K562 (cell line): ENCODE measurements at regions not wholly inside any gene's neighbourhood (a gene's known extent, or its start where the extent isn't known, plus 50 kb on each side); places are given as distances from the start of the nearest gene placed in this dataset.

Source experiments
- ATAC-seq: fragments of 200-7000 bp; cut with Tn5 transposase; 3 replicates; pipeline ENCODE4 v1.9.1; 2020; ENCODE audit warnings: moderate library complexity
- BruUV-seq: library from RNA; stranded (reverse); fragments of 400-500 nt; replicated peaks from 2 replicates; lab custom pipeline; 2021; lab: Mats Ljungman, UMichigan
- CTCF ChIA-PET: fragments of 300-600 bp; formaldehyde crosslinking; extraction: SDS; loops from one replicate; lab custom pipeline; 2021; ENCODE audit warnings: low intra/inter-chr PET ratio; lab: Yijun Ruan, JAX
- POLR2A ChIA-PET: fragments of 300-600, 350-650 bp; sonication (Branson Sonifier 250); formaldehyde crosslinking; extraction: SDS; loops from one replicate; lab custom pipeline; 2021; ENCODE audit warnings: antibody characterized with exemption, inconsistent platforms; lab: Yijun Ruan, JAX
- DNase-seq, 4 experiments: peaks; one replicate each; pipeline versions ENCODE4 v3.0.0 to v3.0.0-alpha.2; 2011 to 2018; ENCODE audit warnings: low spot score in 3 of 4, mixed read lengths in 3 of 4; ENCODE audit errors: extremely low read depth in 1 of 4
- FAIRE-seq: peaks from 2 replicates; lab custom pipeline; 2011; peaks lifted over from hg19 to GRCh38; lab: Jason Lieb, UNC
- H2AFZ ChIP-seq: 2 replicates; pipeline ENCODE4 v1.6.0; 2011; ENCODE audit warnings: low read depth, low read length, control low read depth, inconsistent platforms
- H3K27ac ChIP-seq: fragments of 200-600 bp; 3 replicates; pipeline ENCODE4 v1.8.0; 2011; ENCODE audit warnings: low read depth, mild to moderate bottlenecking, control low read depth, inconsistent platforms, low read length, moderate library complexity, mixed read lengths; ENCODE audit errors: extremely low read depth
- H3K27me3 ChIP-seq, 2 experiments: fragments of 300-600 bp in 1 of 2; 2 replicates in 1 of 2; 3 replicates in 1 of 2; pipeline versions ENCODE4 v1.6.0 to v1.8.0; 2011; ENCODE audit warnings: inconsistent platforms in 2 of 2, low read length in 2 of 2, mild to moderate bottlenecking in 1 of 2, mixed read lengths in 1 of 2, moderate library complexity in 1 of 2; ENCODE audit not compliant: control insufficient read depth in 2 of 2, insufficient read depth in 2 of 2
- H3K36me3 ChIP-seq: fragments of 300-600 bp; 3 replicates; pipeline ENCODE4 v1.8.0; 2011; ENCODE audit warnings: mild to moderate bottlenecking, low read length, inconsistent platforms; ENCODE audit not compliant: control insufficient read depth, insufficient read depth
- H3K4me1 ChIP-seq, 2 experiments: fragments of 200-600 bp in 1 of 2; replicated peaks in 1 of 2; 2 replicates in 1 of 2; 3 replicates in 1 of 2; pipeline versions ENCODE4 v1.5.1 to v1.8.0; 2011; ENCODE audit warnings: inconsistent platforms in 2 of 2, low read length in 2 of 2, mild to moderate bottlenecking in 1 of 2, mixed read lengths in 1 of 2, moderate library complexity in 1 of 2; ENCODE audit not compliant: control insufficient read depth in 2 of 2, insufficient read depth in 2 of 2
- H3K4me2 ChIP-seq: 2 replicates; pipeline ENCODE4 v1.6.1; 2011; ENCODE audit warnings: low read length, control low read depth, inconsistent platforms, mixed read lengths; ENCODE audit not compliant: insufficient read depth
- H3K4me3 ChIP-seq: fragments of 200-600 bp; sonication (generic), shearing (Covaris generic); 2 replicates; pipeline ENCODE4 v1.5.1; 2016; ENCODE audit warnings: control low read depth, inconsistent platforms
- H3K79me2 ChIP-seq: fragments of 200-600 bp; 3 replicates; pipeline ENCODE4 v1.8.0; 2011; ENCODE audit warnings: low read length, inconsistent platforms; ENCODE audit not compliant: control insufficient read depth, insufficient read depth
- H3K9ac ChIP-seq, 2 experiments: 2 replicates each; pipeline versions ENCODE4 v1.6.0 to v1.6.1; 2011; ENCODE audit warnings: low read depth in 2 of 2, low read length in 2 of 2, control low read depth in 1 of 2, inconsistent platforms in 1 of 2, mild to moderate bottlenecking in 1 of 2, mixed read lengths in 1 of 2; ENCODE audit not compliant: insufficient read depth in 1 of 2
- H3K9me1 ChIP-seq: one replicate; pipeline ENCODE4 v1.6.0; 2011; ENCODE audit warnings: inconsistent platforms, mild to moderate bottlenecking, low read length, moderate library complexity; ENCODE audit not compliant: control insufficient read depth, insufficient read depth
- H3K9me3 ChIP-seq: replicated peaks from 2 replicates; pipeline ENCODE4 v1.5.1; 2011; ENCODE audit warnings: low read depth, low read length, inconsistent platforms; ENCODE audit not compliant: control insufficient read depth, insufficient read depth
- H4K20me1 ChIP-seq: replicated peaks from 2 replicates; pipeline ENCODE4 v1.6.1; 2011; ENCODE audit warnings: low read length, inconsistent platforms, mixed read lengths; ENCODE audit not compliant: control insufficient read depth, insufficient read depth
- ARID1B ChIP-seq: fragments of 450-650 bp; IDR thresholded peaks from 2 replicates; pipeline ENCODE4 v1.6.1; 2016; ENCODE audit warnings: antibody characterized with exemption, mild to moderate bottlenecking, inconsistent platforms
- CBFA2T3 ChIP-seq: fragments of 450-650 bp; IDR thresholded peaks from 2 replicates; pipeline ENCODE4 v1.6.1; 2017
- CEBPB ChIP-seq: fragments of 450-650 bp; IDR thresholded peaks from 2 replicates; pipeline ENCODE4 v1.6.1; 2016; ENCODE audit warnings: missing genetic modification characterization, missing compliant biosample characterization
- FOSL1 ChIP-seq: fragments of 200-800 bp; sonication (Bioruptor generic); conservative IDR thresholded peaks from 2 replicates; pipeline ENCODE4 v1.6.1; 2016; ENCODE audit warnings: missing genetic modification characterization, missing compliant biosample characterization
- JUND ChIP-seq, 2 experiments: IDR thresholded peaks; 2 replicates in 1 of 2; 3 replicates in 1 of 2; pipeline ENCODE4 v1.6.1; 2011; ENCODE audit warnings: borderline replicate concordance in 2 of 2, low read depth in 2 of 2, low read length in 2 of 2, improper control_type of control experiment in 1 of 2, missing biosample characterization in 1 of 2, missing genetic modification characterization in 1 of 2, missing genetic modification reagents in 1 of 2
- LARP7 ChIP-seq: fragments of 450-650 bp; IDR thresholded peaks from 2 replicates; pipeline ENCODE4 v1.6.1; 2016
- NR2C2 ChIP-seq, 2 experiments: fragments of 200-800 bp in 1 of 2; sonication (Bioruptor generic) in 1 of 2; sonication (generic) in 1 of 2; formaldehyde crosslinking in 1 of 2; IDR thresholded peaks; 2 replicates each; pipeline versions ENCODE4 v1.6.1 to v1.8.0; 2016 to 2022; ENCODE audit warnings: mild to moderate bottlenecking in 1 of 2, missing compliant biosample characterization in 1 of 2, missing genetic modification characterization in 1 of 2, missing genetic modification reagents in 1 of 2
- RAD21 ChIP-seq, 2 experiments: fragments of 250-450 bp in 1 of 2; fragments of 450-650 bp in 1 of 2; sonication (Bioruptor Pico) in 1 of 2; formaldehyde crosslinking in 1 of 2; IDR thresholded peaks in 1 of 2; conservative IDR thresholded peaks in 1 of 2; 2 replicates each; pipeline versions ENCODE4 v1.4.0 to v1.8.0; 2020 to 2022; ENCODE audit warnings: mild to moderate bottlenecking in 2 of 2, moderate library complexity in 1 of 2
- RBFOX2 ChIP-seq: fragments of 200-400 bp; formaldehyde crosslinking; IDR thresholded peaks from 2 replicates; pipeline ENCODE4 v1.6.1; 2017; ENCODE audit warnings: low read depth, mild to moderate bottlenecking, low read length, moderate library complexity
- SMARCA4 ChIP-seq: fragments of 450-650 bp; IDR thresholded peaks from 2 replicates; pipeline ENCODE4 v1.6.1; 2016
- WGBS: fragments of 100-300 bp; shearing (Covaris generic); methylation state at CpG from one replicate; pipeline ENCODE4 v1.1.6; 2016; ENCODE audit warnings: low coverage, mixed read lengths; ENCODE audit not compliant: insufficient coverage; ENCODE audit errors: missing lambda C conversion rate; 5-methylcytosine and 5-hydroxymethylcytosine counted together
- in situ Hi-C: fragments of 300-500 bp; cut with MboI; formaldehyde crosslinking; loops from 4 replicates; pipeline ENCODE4 v1.15.0; 2018; ENCODE audit warnings: inconsistent platforms, mixed read lengths
- intact Hi-C: fragments of 100-400 bp; cut with micrococcal nuclease; formaldehyde crosslinking; loops from 2 replicates; pipeline ENCODE4 v1.14.2; 2022
- TF ChIP-seq, protein P1 (sequence below), 2 experiments: fragments of 450-650 bp in 1 of 2; sonication (generic) in 1 of 2; formaldehyde crosslinking in 1 of 2; IDR thresholded peaks in 1 of 2; conservative IDR thresholded peaks in 1 of 2; 2 replicates each; pipeline versions ENCODE4 v1.6.1 to v1.8.1; 2016 to 2023; ENCODE audit warnings: mild to moderate bottlenecking in 2 of 2, moderate library complexity in 2 of 2, inconsistent platforms in 1 of 2, missing genetic modification reagents in 1 of 2
- TF ChIP-seq, protein P2 (sequence below): fragments of 200-800 bp; sonication (Bioruptor generic); IDR thresholded peaks from 2 replicates; pipeline ENCODE4 v1.6.1; 2017; ENCODE audit warnings: missing genetic modification characterization, missing compliant biosample characterization

GRCh38 chr2:9076755-9077154 lies 73.3 kb upstream of the MBOAT2 start:
- Histone ChIP-seq H3K9ac (no peak overlapping the region), H3K27ac (no peak overlapping the region), H3K9me1 (no peaks in the 10 kb centered on the region), H3K36me3 (no peaks in the 10 kb centered on the region), H3K27me3 (no peaks in the 10 kb centered on the region), H3K79me2 (no peaks in the 10 kb centered on the region), H4K20me1 (no peaks in the 10 kb centered on the region), H3K4me1 (peaks cover 0 to 19% of the 10 kb centered on the region in 2 experiments; a peak in 4 of 5 replicates), H3K4me3 (no peak overlapping the region), H2AFZ (no peak overlapping the region), H3K9me3 (0 out of 2 replicates have a peak, but pooled peaks cover under 1% of the 10 kb centered on the region), H3K4me2 (no peak overlapping the region)
- DNase-seq (no peak), FAIRE-seq (no peak), ATAC-seq (no peak)
- 66% methylated on average over 6 of the region's 6 CpGs for WGBS
- intact Hi-C loops = no loop called here
- in situ Hi-C loops = no loop called here
- ChIA-PET POLR2A (interaction anchor here (0.6 kb wide), 1 partner anchor 470 kb away, joined by 4 read pairs; no protein-coding TSS in a partner anchor), CTCF (no interaction called here)
- BruUV-seq = no TSS peak
- no peak for TF ChIP-seq LARP7
- TF ChIP-seq CEBPB (tag) = peak; percentile 69

GRCh38 chr2:9076210-9076609 lies 72.7 kb upstream of the MBOAT2 start:
- Histone ChIP-seq H4K20me1 (no peaks in the 10 kb centered on the region), H3K4me1 (peaks cover 0 to 19% of the 10 kb centered on the region in 2 experiments; a peak in 4 of 5 replicates), H2AFZ (peak overlapping the region; percentile 82), H3K9me3 (no peaks in the 10 kb centered on the region), H3K4me3 (no peak overlapping the region), H3K9me1 (no peaks in the 10 kb centered on the region), H3K4me2 (no peak overlapping the region; the same call in 1 of the 2 replicates), H3K27ac (peak overlapping the region; percentile 23; the same call in 1 of the 3 replicates), H3K79me2 (no peaks in the 10 kb centered on the region), H3K36me3 (no peaks in the 10 kb centered on the region)
- in situ Hi-C loops (no loop called here), intact Hi-C loops (no loop called here)
- peak; percentile 62 for ATAC-seq
- POLR2A ChIA-PET = interaction anchor here (0.6 kb wide), 1 partner anchor 470 kb away, joined by 4 read pairs; no protein-coding TSS in a partner anchor
- peak; percentile 22; the same call in 1 of the 2 replicates for TF ChIP-seq CBFA2T3
- peak; percentile 79 for TF ChIP-seq JUND (IDR thresholded peaks at IDR 0.05; ENCODE audit: borderline replicate concordance, low read depth, low read length)
- peak; percentile 58; the same call in 1 of the 3 replicates for TF ChIP-seq JUND (tag; IDR thresholded peaks at IDR 0.05; ENCODE audit: borderline replicate concordance, low read depth, low read length)
- no peak for TF ChIP-seq NR2C2 (CRISPR knock-in tag; IDR thresholded peaks at IDR 0.05)
- 0 out of 2 replicates have a peak, but pooled peaks have one; percentile 14 for TF ChIP-seq NR2C2 (tag; IDR thresholded peaks at IDR 0.05)
- TF ChIP-seq SMARCA4 = peak; percentile 39; the same call in 1 of the 2 replicates
- TF ChIP-seq ARID1B = peak; percentile 41; the same call in 1 of the 2 replicates
- TF ChIP-seq FOSL1 = peak; percentile 88
- no peak for TF ChIP-seq RAD21 (CRISPR knock-in tag; conservative IDR thresholded peaks at IDR 0.05 in 1 of 2, IDR thresholded peaks at IDR 0.05 in 1 of 2)
- TF ChIP-seq, protein P1, sequence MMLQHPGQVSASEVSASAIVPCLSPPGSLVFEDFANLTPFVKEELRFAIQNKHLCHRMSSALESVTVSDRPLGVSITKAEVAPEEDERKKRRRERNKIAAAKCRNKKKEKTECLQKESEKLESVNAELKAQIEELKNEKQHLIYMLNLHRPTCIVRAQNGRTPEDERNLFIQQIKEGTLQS (IDR thresholded peaks at IDR 0.05) = peak; percentile 59; the same call in 1 of the 2 replicates
- TF ChIP-seq, protein P1 (CRISPR knock-in tag; conservative IDR thresholded peaks at IDR 0.05) = no peak
- TF ChIP-seq, protein P2, sequence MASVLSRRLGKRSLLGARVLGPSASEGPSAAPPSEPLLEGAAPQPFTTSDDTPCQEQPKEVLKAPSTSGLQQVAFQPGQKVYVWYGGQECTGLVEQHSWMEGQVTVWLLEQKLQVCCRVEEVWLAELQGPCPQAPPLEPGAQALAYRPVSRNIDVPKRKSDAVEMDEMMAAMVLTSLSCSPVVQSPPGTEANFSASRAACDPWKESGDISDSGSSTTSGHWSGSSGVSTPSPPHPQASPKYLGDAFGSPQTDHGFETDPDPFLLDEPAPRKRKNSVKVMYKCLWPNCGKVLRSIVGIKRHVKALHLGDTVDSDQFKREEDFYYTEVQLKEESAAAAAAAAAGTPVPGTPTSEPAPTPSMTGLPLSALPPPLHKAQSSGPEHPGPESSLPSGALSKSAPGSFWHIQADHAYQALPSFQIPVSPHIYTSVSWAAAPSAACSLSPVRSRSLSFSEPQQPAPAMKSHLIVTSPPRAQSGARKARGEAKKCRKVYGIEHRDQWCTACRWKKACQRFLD (CRISPR knock-in tag) = 0 out of 2 replicates have a peak, but pooled peaks have one; percentile 24
- TF ChIP-seq RBFOX2 = no peak
- TF ChIP-seq, all 486 proteins: peak for 8
- CTCF ChIA-PET = no interaction called here
- Histone ChIP-seq H3K9ac (no peak overlapping the region), H3K27me3 (no peaks in the 10 kb centered on the region)
- no TSS peak for BruUV-seq
- peak in 1 of 4 experiments; percentile 40 for DNase-seq
- WGBS = 6% methylated on average over 1 of the region's 1 CpG
- FAIRE-seq = no peak
